ENCODE measurements at regions not wholly inside any gene's neighbourhood (a gene's known extent, or its start where the extent isn't known, plus 50 kb on each side); places are given as distances from the start of the nearest gene placed in this dataset.

- Histone ChIP-seq H3K79me2 (ENCODE audit: control insufficient read depth, insufficient read depth, low read length) (no peaks in the 10 kb centered on the region), H3K4me1 (ENCODE audit: control insufficient read depth, extremely low read depth, insufficient read depth, low read length) (no peaks in the 10 kb centered on the region), H3K4me3 (replicated peaks in 1 of 3; ENCODE audit: insufficient read depth in 1 of 3, low read depth in 1 of 3, low read length in 3 of 3) (no peak overlapping the region), H3K27ac (ENCODE audit: insufficient read depth, low read depth, low read length) (no peak overlapping the region), H3K27me3 (ENCODE audit: control insufficient read depth in 2 of 2, insufficient read depth in 2 of 2, low read length in 2 of 2) (no peaks in the 10 kb centered on the region), H3K9ac (replicated peaks; ENCODE audit: extremely low read depth, insufficient read depth, low read length) (no peak overlapping the region), H3K9me3 (replicated peaks; ENCODE audit: control insufficient read depth, insufficient read depth, low read length) (no peaks in the 10 kb centered on the region), H3K36me3 (ENCODE audit: control insufficient read depth in 2 of 2, extremely low read depth in 1 of 2, insufficient read depth in 2 of 2, low read length in 2 of 2) (no peaks in the 10 kb centered on the region), H3K9me1 (replicated peaks; ENCODE audit: control insufficient read depth, extremely low read depth, insufficient read depth, low read length) (no peaks in the 10 kb centered on the region), H2AFZ (ENCODE audit: low read depth, low read length) (no peak overlapping the region), H3K4me2 (ENCODE audit: insufficient read depth, low read length) (no peak overlapping the region), H4K20me1 (replicated peaks; ENCODE audit: control insufficient read depth, extremely low read depth, insufficient read depth, low read length) (no peaks in the 10 kb centered on the region)
- dilution Hi-C loops (cut with MboI; ENCODE audit: extremely low pct_ligation_motif_present, low sequenced_read_pairs) (no loop called here), intact Hi-C loops (cut with micrococcal nuclease) (no loop called here)
- DNase-seq (ENCODE audit: low read depth, low spot score) (no peak), FAIRE-seq (no peak)
- no peak for TF ChIP-seq FOS (IDR thresholded peaks at IDR 0.05; ENCODE audit: borderline replicate concordance, insufficient read depth, low read length)
- no peak for TF ChIP-seq MYC (IDR thresholded peaks at IDR 0.05; ENCODE audit: low read depth, low read length)
- no peak for TF ChIP-seq POLR2A (IDR thresholded peaks at IDR 0.05; ENCODE audit: low read depth, low read length)
- TF ChIP-seq EZH2 (IDR thresholded peaks at IDR 0.05; ENCODE audit: borderline replicate concordance, low read depth, low read length, severe bottlenecking), result no peak
- TF ChIP-seq GATA2 (IDR thresholded peaks at IDR 0.05; ENCODE audit: insufficient read depth, insufficient read length, low read depth, low read length), result no peak
- TF ChIP-seq POLR2AphosphoS5 (IDR thresholded peaks at IDR 0.05; ENCODE audit: insufficient read depth, low read depth, low read length), result no peak
- no peak for TF ChIP-seq MAX (IDR thresholded peaks at IDR 0.05; ENCODE audit: insufficient read depth, insufficient read length)
- ChIA-PET CTCF (interaction anchor here (0.9 to 1.6 kb wide), 2 partner anchors 9 to 11 kb away, joined by 3 to 8 read pairs; no protein-coding TSS in a partner anchor), POLR2A (no interaction called here)
- BruUV-seq (replicated peaks), result no TSS peak
Observed at GRCh38 chr2:138365581-138365980, 136.0 kb upstream of the SPOPL start.

GRCh38 chr2:138369856-138370255, 131.7 kb upstream of the SPOPL start:
- no peak overlapping the region for H3K9ac ChIP-seq (replicated peaks; ENCODE audit: extremely low read depth, insufficient read depth, low read length)
- H3K9me3 ChIP-seq (replicated peaks; ENCODE audit: control insufficient read depth, insufficient read depth, low read length), result no peaks in the 10 kb centered on the region
- H3K9me1 ChIP-seq (replicated peaks; ENCODE audit: control insufficient read depth, extremely low read depth, insufficient read depth, low read length), result no peaks in the 10 kb centered on the region
- H4K20me1 ChIP-seq (replicated peaks; ENCODE audit: control insufficient read depth, extremely low read depth, insufficient read depth, low read length), result no peaks in the 10 kb centered on the region
- H3K27me3 ChIP-seq (ENCODE audit: control insufficient read depth in 2 of 2, insufficient read depth in 2 of 2, low read length in 2 of 2), result no peaks in the 10 kb centered on the region
- TF ChIP-seq POLR2A (IDR thresholded peaks at IDR 0.05; ENCODE audit: low read depth, low read length), result no peak
- TF ChIP-seq EZH2 (IDR thresholded peaks at IDR 0.05; ENCODE audit: borderline replicate concordance, low read depth, low read length, severe bottlenecking), result no peak
- no peak for TF ChIP-seq GATA2 (IDR thresholded peaks at IDR 0.05; ENCODE audit: insufficient read depth, insufficient read length, low read depth, low read length)
- TF ChIP-seq JUN (IDR thresholded peaks at IDR 0.05; ENCODE audit: borderline replicate concordance, insufficient read depth, insufficient read length, low read depth), result no peak
- no peak for TF ChIP-seq MYC (IDR thresholded peaks at IDR 0.05; ENCODE audit: low read depth, low read length)
- TF ChIP-seq, protein P1, sequence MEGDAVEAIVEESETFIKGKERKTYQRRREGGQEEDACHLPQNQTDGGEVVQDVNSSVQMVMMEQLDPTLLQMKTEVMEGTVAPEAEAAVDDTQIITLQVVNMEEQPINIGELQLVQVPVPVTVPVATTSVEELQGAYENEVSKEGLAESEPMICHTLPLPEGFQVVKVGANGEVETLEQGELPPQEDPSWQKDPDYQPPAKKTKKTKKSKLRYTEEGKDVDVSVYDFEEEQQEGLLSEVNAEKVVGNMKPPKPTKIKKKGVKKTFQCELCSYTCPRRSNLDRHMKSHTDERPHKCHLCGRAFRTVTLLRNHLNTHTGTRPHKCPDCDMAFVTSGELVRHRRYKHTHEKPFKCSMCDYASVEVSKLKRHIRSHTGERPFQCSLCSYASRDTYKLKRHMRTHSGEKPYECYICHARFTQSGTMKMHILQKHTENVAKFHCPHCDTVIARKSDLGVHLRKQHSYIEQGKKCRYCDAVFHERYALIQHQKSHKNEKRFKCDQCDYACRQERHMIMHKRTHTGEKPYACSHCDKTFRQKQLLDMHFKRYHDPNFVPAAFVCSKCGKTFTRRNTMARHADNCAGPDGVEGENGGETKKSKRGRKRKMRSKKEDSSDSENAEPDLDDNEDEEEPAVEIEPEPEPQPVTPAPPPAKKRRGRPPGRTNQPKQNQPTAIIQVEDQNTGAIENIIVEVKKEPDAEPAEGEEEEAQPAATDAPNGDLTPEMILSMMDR (IDR thresholded peaks at IDR 0.05; ENCODE audit: extremely low read depth in 1 of 2, insufficient read depth in 1 of 2, low read depth in 1 of 2, low read length in 2 of 2), result no peak
- no peak for TF ChIP-seq MAX (IDR thresholded peaks at IDR 0.05; ENCODE audit: insufficient read depth, insufficient read length)
- TF ChIP-seq FOS (IDR thresholded peaks at IDR 0.05; ENCODE audit: borderline replicate concordance, insufficient read depth, low read length), result no peak
- TF ChIP-seq POLR2AphosphoS5 (IDR thresholded peaks at IDR 0.05; ENCODE audit: insufficient read depth, low read depth, low read length), result no peak
- H2AFZ ChIP-seq (ENCODE audit: low read depth, low read length), result no peak overlapping the region
- DNase-seq (ENCODE audit: low read depth, low spot score) (no peak), FAIRE-seq (no peak)
- H3K79me2 ChIP-seq (ENCODE audit: control insufficient read depth, insufficient read depth, low read length), result no peaks in the 10 kb centered on the region
- H3K4me3 ChIP-seq (replicated peaks in 1 of 3; ENCODE audit: insufficient read depth in 1 of 3, low read depth in 1 of 3, low read length in 3 of 3), result no peak overlapping the region
- no TSS peak for BruUV-seq (replicated peaks)
- H3K4me1 ChIP-seq (ENCODE audit: control insufficient read depth, extremely low read depth, insufficient read depth, low read length), result no peaks in the 10 kb centered on the region
- no peak overlapping the region for H3K4me2 ChIP-seq (ENCODE audit: insufficient read depth, low read length)
- CTCF ChIA-PET, result no interaction called here
- dilution Hi-C loops (cut with MboI; ENCODE audit: extremely low pct_ligation_motif_present, low sequenced_read_pairs) (no loop called here), intact Hi-C loops (cut with micrococcal nuclease) (loop anchor here (5.0 kb wide), 1 partner anchor 103 kb away; no protein-coding TSS in a partner anchor)
- POLR2A ChIA-PET, result no interaction called here
- no peak overlapping the region for H3K27ac ChIP-seq (ENCODE audit: insufficient read depth, low read depth, low read length)
- H3K36me3 ChIP-seq (ENCODE audit: control insufficient read depth in 2 of 2, extremely low read depth in 1 of 2, insufficient read depth in 2 of 2, low read length in 2 of 2), result no peaks in the 10 kb centered on the region

Measured in endothelial cell of umbilical vein (primary cell).